NT2/D1 (cell line): ENCODE measurements at regions not wholly inside any gene's neighbourhood (a gene's known extent, or its start where the extent isn't known, plus 50 kb on each side); places are given as distances from the start of the nearest gene placed in this dataset.

Source experiments
- SUZ12 ChIP-seq: IDR thresholded peaks from 2 replicates; pipeline ENCODE4 v1.6.1; 2011; ENCODE audit not compliant: insufficient read length, insufficient read depth; ENCODE audit errors: extremely low read depth
- YY1 ChIP-seq: IDR thresholded peaks from 2 replicates; pipeline ENCODE4 v1.6.1; 2011; ENCODE audit not compliant: insufficient read length, insufficient read depth
- ZNF274 ChIP-seq: IDR thresholded peaks from 2 replicates; pipeline ENCODE4 v1.6.1; 2011; ENCODE audit warnings: mild to moderate bottlenecking, low read depth, low read length

DNA sequence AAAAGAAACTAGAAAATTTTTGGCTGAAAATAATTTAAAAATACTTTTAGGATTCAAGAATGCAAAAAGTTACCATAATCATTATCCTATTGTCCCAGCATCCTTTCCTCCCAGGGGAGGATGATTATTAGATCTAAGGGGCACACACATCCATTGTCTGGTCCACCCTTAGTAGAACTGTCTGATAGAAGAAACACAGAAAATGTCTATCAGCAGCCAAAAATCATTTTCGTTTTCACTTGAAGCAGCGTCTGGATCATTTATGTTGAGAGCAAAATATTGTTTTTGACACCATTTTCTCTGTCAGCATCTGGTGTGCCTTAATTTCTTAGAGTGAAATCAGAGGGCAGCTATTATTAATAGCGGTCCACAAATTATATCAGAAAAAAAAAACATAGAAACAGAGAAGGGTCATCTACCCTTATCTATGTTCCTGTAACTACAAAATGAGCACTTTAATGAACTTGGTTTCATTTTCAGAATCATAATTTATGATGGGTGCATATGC, 446.3 kb downstream of the TRAM1L1 start:
- TF ChIP-seq YY1 (no peak), ZNF274 (no peak), SUZ12 (no peak)
